Mucosa of stomach (tissue), 1 donor: ENCODE measurements at regions not wholly inside any gene's neighbourhood (a gene's known extent, or its start where the extent isn't known, plus 50 kb on each side); places are given as distances from the start of the nearest gene placed in this dataset.

ENCODE experiments used
- H3K27me3 ChIP-seq: one replicate; pipeline ENCODE4 v1.7.0; 2013; ENCODE audit warnings: mild to moderate bottlenecking, low read length; ENCODE audit not compliant: control insufficient read depth, insufficient read depth
- H3K36me3 ChIP-seq: one replicate; pipeline ENCODE4 v1.7.0; 2013; ENCODE audit warnings: low read length; ENCODE audit not compliant: control insufficient read depth, insufficient read depth
- H3K4me1 ChIP-seq: one replicate; pipeline ENCODE4 v1.7.0; 2013; ENCODE audit warnings: mild to moderate bottlenecking, low read length; ENCODE audit not compliant: control insufficient read depth, insufficient read depth
- H3K4me3 ChIP-seq: one replicate; pipeline ENCODE4 v1.7.0; 2013; ENCODE audit warnings: low read length
- H3K9ac ChIP-seq: one replicate; pipeline ENCODE4 v1.7.0; 2013; ENCODE audit warnings: mild to moderate bottlenecking, low read length, moderate library complexity
- H3K9me3 ChIP-seq: one replicate; pipeline ENCODE4 v1.7.0; 2013; ENCODE audit warnings: mild to moderate bottlenecking, low read length, moderate library complexity; ENCODE audit not compliant: control insufficient read depth
- donor health status: Pancreatic carcinoma.

GRCh38 chr12:24541193-24541871 is 407.6 kb downstream of the BCAT1 start:
- no peaks in the 10 kb centered on the region for H3K9me3 ChIP-seq
- H3K4me1 ChIP-seq, result peaks cover 2% of the 10 kb centered on the region
- no peaks in the 10 kb centered on the region for H3K27me3 ChIP-seq
- H3K9ac ChIP-seq, result no peak overlapping the region
- no peaks in the 10 kb centered on the region for H3K36me3 ChIP-seq
- no peak overlapping the region for H3K4me3 ChIP-seq

GRCh38 chr12:24539646-24540045 is 409.3 kb downstream of the BCAT1 start:
- Histone ChIP-seq H3K36me3 (no peaks in the 10 kb centered on the region), H3K27me3 (no peaks in the 10 kb centered on the region), H3K4me1 (peaks cover 4% of the 10 kb centered on the region), H3K9me3 (no peaks in the 10 kb centered on the region), H3K9ac (no peak overlapping the region), H3K4me3 (no peak overlapping the region)

GRCh38 chr12:24537083-24537860 is 411.6 kb downstream of the BCAT1 start:
- H3K36me3 ChIP-seq, result no peaks in the 10 kb centered on the region
- no peaks in the 10 kb centered on the region for H3K9me3 ChIP-seq

GRCh38 chr12:24535334-24536069 is 413.4 kb downstream of the BCAT1 start:
- Histone ChIP-seq H3K9me3 (no peaks in the 10 kb centered on the region), H3K36me3 (no peaks in the 10 kb centered on the region), H3K4me3 (no peak overlapping the region), H3K4me1 (peaks cover 4% of the 10 kb centered on the region), H3K27me3 (no peaks in the 10 kb centered on the region), H3K9ac (no peak overlapping the region)

More at GRCh38 chr12:24537083-24537860, 411.6 kb downstream of the BCAT1 start:
- Histone ChIP-seq H3K4me1 (peaks cover 4% of the 10 kb centered on the region), H3K27me3 (no peaks in the 10 kb centered on the region), H3K9ac (no peak overlapping the region), H3K4me3 (no peak overlapping the region)

GRCh38 chr12:24534622-24535021 is 414.3 kb downstream of the BCAT1 start:
- Histone ChIP-seq H3K4me1 (peaks cover 4% of the 10 kb centered on the region), H3K36me3 (no peaks in the 10 kb centered on the region), H3K27me3 (no peaks in the 10 kb centered on the region), H3K4me3 (no peak overlapping the region), H3K9me3 (no peaks in the 10 kb centered on the region), H3K9ac (no peak overlapping the region)

GRCh38 chr12:24533716-24534352 is 415.1 kb downstream of the BCAT1 start:
- Histone ChIP-seq H3K9me3 (no peaks in the 10 kb centered on the region), H3K4me3 (no peak overlapping the region), H3K27me3 (no peaks in the 10 kb centered on the region), H3K36me3 (no peaks in the 10 kb centered on the region), H3K9ac (no peak overlapping the region), H3K4me1 (peaks cover 4% of the 10 kb centered on the region)

- Histone ChIP-seq H3K4me1 (no peaks in the 10 kb centered on the region), H3K9ac (no peak overlapping the region), H3K36me3 (no peaks in the 10 kb centered on the region)
Observed at GRCh38 chr12:24530689-24531088, 418.2 kb downstream of the BCAT1 start.

GRCh38 chr12:24527102-24527501 is 421.8 kb downstream of the BCAT1 start:
- Histone ChIP-seq H3K36me3 (no peaks in the 10 kb centered on the region), H3K27me3 (no peaks in the 10 kb centered on the region), H3K4me3 (no peak overlapping the region), H3K4me1 (no peaks in the 10 kb centered on the region), H3K9me3 (no peaks in the 10 kb centered on the region), H3K9ac (no peak overlapping the region)

More at GRCh38 chr12:24530689-24531088, 418.2 kb downstream of the BCAT1 start:
- Histone ChIP-seq H3K27me3 (no peaks in the 10 kb centered on the region), H3K4me3 (no peak overlapping the region), H3K9me3 (no peaks in the 10 kb centered on the region)

GRCh38 chr12:24522736-24523135 is 426.2 kb downstream of the BCAT1 start:
- Histone ChIP-seq H3K36me3 (no peaks in the 10 kb centered on the region), H3K4me3 (no peak overlapping the region), H3K27me3 (no peaks in the 10 kb centered on the region), H3K4me1 (no peaks in the 10 kb centered on the region), H3K9ac (no peak overlapping the region), H3K9me3 (no peaks in the 10 kb centered on the region)

GRCh38 chr12:24519759-24520158 is 429.1 kb downstream of the BCAT1 start:
- Histone ChIP-seq H3K4me3 (no peak overlapping the region), H3K9ac (no peak overlapping the region)

GRCh38 chr12:24517000-24517399 is 431.9 kb downstream of the BCAT1 start:
- Histone ChIP-seq H3K4me1 (no peaks in the 10 kb centered on the region), H3K9me3 (no peaks in the 10 kb centered on the region), H3K36me3 (no peaks in the 10 kb centered on the region), H3K9ac (no peak overlapping the region), H3K27me3 (no peaks in the 10 kb centered on the region), H3K4me3 (no peak overlapping the region)

More at GRCh38 chr12:24519759-24520158, 429.1 kb downstream of the BCAT1 start:
- Histone ChIP-seq H3K9me3 (no peaks in the 10 kb centered on the region), H3K27me3 (no peaks in the 10 kb centered on the region), H3K36me3 (no peaks in the 10 kb centered on the region), H3K4me1 (no peaks in the 10 kb centered on the region)
